ENCODE measurements at regions not wholly inside any gene's neighbourhood (a gene's known extent, or its start where the extent isn't known, plus 50 kb on each side); places are given as distances from the start of the nearest gene placed in this dataset.

DNA sequence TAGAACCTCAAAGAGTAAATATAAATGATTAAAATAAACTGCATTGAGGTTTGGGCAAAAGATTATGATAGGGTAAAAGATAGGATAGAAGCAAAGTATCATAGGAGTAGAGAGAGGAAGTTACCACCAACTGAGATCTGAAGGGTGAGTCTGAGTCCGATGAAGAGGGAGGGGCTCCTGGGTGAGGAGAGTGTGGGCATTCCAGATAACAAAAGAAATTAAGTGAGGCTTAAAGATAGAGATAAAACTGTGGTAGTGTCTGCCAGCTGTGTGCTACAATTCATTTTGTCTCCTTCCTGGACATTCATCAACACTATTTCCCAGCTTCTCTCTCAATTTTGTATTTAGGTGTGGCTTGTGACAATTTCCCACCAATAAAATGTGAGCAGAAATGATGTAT is 343.0 kb upstream of the PLSCR5 start:
- Histone ChIP-seq H3K4me1 (ENCODE audit: control insufficient read depth, insufficient read depth, low read length) (no peaks in the 10 kb centered on the region), H3K9ac (ENCODE audit: low read depth, low read length) (no peak overlapping the region), H3K27me3 (ENCODE audit: control insufficient read depth, insufficient read depth, low read length) (no peaks in the 10 kb centered on the region), H3K4me2 (ENCODE audit: low read depth, low read length) (no peak overlapping the region), H3K14ac (replicated peaks; ENCODE audit: low read depth, low read length) (no peak overlapping the region), H3K56ac (ENCODE audit: extremely low read depth, insufficient read depth, low read length) (no peak overlapping the region), H3K4ac (ENCODE audit: low read depth, low read length) (no peak overlapping the region), H3K79me1 (ENCODE audit: low read depth in 1 of 2, low read length in 2 of 2) (no peaks in the 10 kb centered on the region), H3K9me1 (ENCODE audit: insufficient read depth, low read length) (no peaks in the 10 kb centered on the region), H3K4me3 (ENCODE audit: insufficient read depth, low read depth, low read length) (no peak overlapping the region), H3K23ac (ENCODE audit: low read depth, low read length) (no peak overlapping the region), H4K5ac (ENCODE audit: low read depth, low read length) (no peak overlapping the region), H3K27ac (ENCODE audit: insufficient read depth, low read length) (no peak overlapping the region), H3K9me3 (ENCODE audit: control insufficient read depth, insufficient read depth, low read length) (no peaks in the 10 kb centered on the region), H4K8ac (ENCODE audit: low read depth in 2 of 2, low read length in 2 of 2) (no peak overlapping the region), H2AK5ac (ENCODE audit: low read depth, low read length) (no peak overlapping the region), H2BK120ac (ENCODE audit: low read depth, low read length) (no peak overlapping the region), H2AFZ (replicated peaks; ENCODE audit: low read length, poor library complexity) (no peak overlapping the region), H2AK9ac (replicated peaks; ENCODE audit: low read depth, low read length, poor library complexity) (no peak overlapping the region), H2BK5ac (ENCODE audit: low read depth, low read length, poor library complexity, severe bottlenecking) (no peak overlapping the region), H2BK20ac (ENCODE audit: low read depth, low read length) (no peak overlapping the region), H4K20me1 (ENCODE audit: insufficient read depth, low read length) (no peaks in the 10 kb centered on the region), H2BK15ac (ENCODE audit: low read depth, low read length) (no peak overlapping the region), H3K18ac (ENCODE audit: low read depth, low read length) (no peak overlapping the region), H3K36me3 (ENCODE audit: control insufficient read depth, insufficient read depth, low read length) (no peaks in the 10 kb centered on the region), H4K91ac (ENCODE audit: insufficient read depth, low read depth, low read length) (no peak overlapping the region)
- no CpG with 5 or more reads among the region's 1 CpG for WGBS, 2 experiments (ENCODE audit: extremely low coverage in 2 of 2, insufficient read length in 1 of 2)
- DNase-seq (no peak), ATAC-seq (ENCODE audit: low read depth) (no peak)
- BruUV-seq (replicated peaks): no TSS peak
- in situ Hi-C loops (cut with MboI; ENCODE audit: low sequenced_read_pairs): no loop called here
- CTCF ChIA-PET: no interaction called here
- POLR2A ChIA-PET (ENCODE audit: unreplicated experiment): no interaction called here
- TF ChIP-seq CHD1 (IDR thresholded peaks at IDR 0.05; ENCODE audit: low read depth, low read length): no peak
- no peak for TF ChIP-seq RCOR1 (IDR thresholded peaks at IDR 0.05; ENCODE audit: insufficient replicate concordance, low read length)
- TF ChIP-seq, protein P1, sequence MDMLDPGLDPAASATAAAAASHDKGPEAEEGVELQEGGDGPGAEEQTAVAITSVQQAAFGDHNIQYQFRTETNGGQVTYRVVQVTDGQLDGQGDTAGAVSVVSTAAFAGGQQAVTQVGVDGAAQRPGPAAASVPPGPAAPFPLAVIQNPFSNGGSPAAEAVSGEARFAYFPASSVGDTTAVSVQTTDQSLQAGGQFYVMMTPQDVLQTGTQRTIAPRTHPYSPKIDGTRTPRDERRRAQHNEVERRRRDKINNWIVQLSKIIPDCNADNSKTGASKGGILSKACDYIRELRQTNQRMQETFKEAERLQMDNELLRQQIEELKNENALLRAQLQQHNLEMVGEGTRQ (IDR thresholded peaks at IDR 0.05; ENCODE audit: low read depth, low read length): no peak
- no peak for TF ChIP-seq MXI1 (IDR thresholded peaks at IDR 0.05; ENCODE audit: borderline replicate concordance, low read depth, low read length)
- TF ChIP-seq CEBPB (IDR thresholded peaks at IDR 0.05; ENCODE audit: low read depth, low read length): no peak
- TF ChIP-seq RFX5 (IDR thresholded peaks at IDR 0.05; ENCODE audit: low read depth, low read length): no peak
- no peak for TF ChIP-seq SMC3 (IDR thresholded peaks at IDR 0.05; ENCODE audit: low read depth, low read length)
- TF ChIP-seq, protein P2, sequence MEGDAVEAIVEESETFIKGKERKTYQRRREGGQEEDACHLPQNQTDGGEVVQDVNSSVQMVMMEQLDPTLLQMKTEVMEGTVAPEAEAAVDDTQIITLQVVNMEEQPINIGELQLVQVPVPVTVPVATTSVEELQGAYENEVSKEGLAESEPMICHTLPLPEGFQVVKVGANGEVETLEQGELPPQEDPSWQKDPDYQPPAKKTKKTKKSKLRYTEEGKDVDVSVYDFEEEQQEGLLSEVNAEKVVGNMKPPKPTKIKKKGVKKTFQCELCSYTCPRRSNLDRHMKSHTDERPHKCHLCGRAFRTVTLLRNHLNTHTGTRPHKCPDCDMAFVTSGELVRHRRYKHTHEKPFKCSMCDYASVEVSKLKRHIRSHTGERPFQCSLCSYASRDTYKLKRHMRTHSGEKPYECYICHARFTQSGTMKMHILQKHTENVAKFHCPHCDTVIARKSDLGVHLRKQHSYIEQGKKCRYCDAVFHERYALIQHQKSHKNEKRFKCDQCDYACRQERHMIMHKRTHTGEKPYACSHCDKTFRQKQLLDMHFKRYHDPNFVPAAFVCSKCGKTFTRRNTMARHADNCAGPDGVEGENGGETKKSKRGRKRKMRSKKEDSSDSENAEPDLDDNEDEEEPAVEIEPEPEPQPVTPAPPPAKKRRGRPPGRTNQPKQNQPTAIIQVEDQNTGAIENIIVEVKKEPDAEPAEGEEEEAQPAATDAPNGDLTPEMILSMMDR (conservative IDR thresholded peaks at IDR 0.05; ENCODE audit: low read depth, low read length): no peak
- intact Hi-C loops (cut with micrococcal nuclease): no loop called here
- dilution Hi-C loops (cut with HindIII; ENCODE audit: low sequenced_read_pairs, unreplicated experiment): no loop called here
